Tibial nerve (tissue), 3 donors: ENCODE measurements at regions not wholly inside any gene's neighbourhood (a gene's known extent, or its start where the extent isn't known, plus 50 kb on each side); places are given as distances from the start of the nearest gene placed in this dataset.

Experiments
- POLR2A ChIP-seq, 2 donors: fragments of 450-650 bp; IDR thresholded peaks; one replicate each; pipeline ENCODE4 v1.6.1; 2017; ENCODE audit warnings: antibody characterized with exemption in 2 of 2, mild to moderate bottlenecking in 2 of 2, moderate library complexity in 2 of 2
- TF ChIP-seq, protein P1 (sequence below), 5 experiments: fragments of 200-600 bp in 3 of 5; fragments of 450-650 bp in 2 of 5; sonication (generic) in 3 of 5; IDR thresholded peaks; one replicate each; pipeline ENCODE4 v1.5.1; 2016 to 2019; ENCODE audit warnings: antibody characterized with exemption in 5 of 5, mild to moderate bottlenecking in 3 of 5, moderate library complexity in 2 of 5

DNA sequence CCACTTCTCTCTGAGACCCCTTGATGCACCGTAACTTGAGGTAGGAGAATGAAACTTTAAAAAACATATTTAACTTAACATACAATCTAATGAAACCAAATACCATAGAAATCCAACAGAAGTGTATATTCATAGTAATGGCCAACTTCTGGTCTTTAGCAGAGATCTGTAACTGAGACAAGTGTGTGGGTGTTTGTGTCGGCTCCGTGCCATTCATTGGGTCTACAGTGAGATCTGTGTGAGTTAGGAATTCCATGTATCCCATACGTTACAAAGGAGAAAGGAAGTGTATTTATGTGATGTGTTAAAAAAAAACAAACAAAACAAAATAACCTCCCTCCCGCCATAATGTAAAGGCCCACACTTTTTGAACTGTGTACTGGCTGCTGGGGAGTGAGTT lies 348.0 kb upstream of the NR3C2 start:
- TF ChIP-seq, protein P1, sequence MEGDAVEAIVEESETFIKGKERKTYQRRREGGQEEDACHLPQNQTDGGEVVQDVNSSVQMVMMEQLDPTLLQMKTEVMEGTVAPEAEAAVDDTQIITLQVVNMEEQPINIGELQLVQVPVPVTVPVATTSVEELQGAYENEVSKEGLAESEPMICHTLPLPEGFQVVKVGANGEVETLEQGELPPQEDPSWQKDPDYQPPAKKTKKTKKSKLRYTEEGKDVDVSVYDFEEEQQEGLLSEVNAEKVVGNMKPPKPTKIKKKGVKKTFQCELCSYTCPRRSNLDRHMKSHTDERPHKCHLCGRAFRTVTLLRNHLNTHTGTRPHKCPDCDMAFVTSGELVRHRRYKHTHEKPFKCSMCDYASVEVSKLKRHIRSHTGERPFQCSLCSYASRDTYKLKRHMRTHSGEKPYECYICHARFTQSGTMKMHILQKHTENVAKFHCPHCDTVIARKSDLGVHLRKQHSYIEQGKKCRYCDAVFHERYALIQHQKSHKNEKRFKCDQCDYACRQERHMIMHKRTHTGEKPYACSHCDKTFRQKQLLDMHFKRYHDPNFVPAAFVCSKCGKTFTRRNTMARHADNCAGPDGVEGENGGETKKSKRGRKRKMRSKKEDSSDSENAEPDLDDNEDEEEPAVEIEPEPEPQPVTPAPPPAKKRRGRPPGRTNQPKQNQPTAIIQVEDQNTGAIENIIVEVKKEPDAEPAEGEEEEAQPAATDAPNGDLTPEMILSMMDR (IDR thresholded peaks at IDR 0.05): no peak
- TF ChIP-seq POLR2A (IDR thresholded peaks at IDR 0.05): no peak
